ENCODE measurements at regions not wholly inside any gene's neighbourhood (a gene's known extent, or its start where the extent isn't known, plus 50 kb on each side); places are given as distances from the start of the nearest gene placed in this dataset.

- no peak overlapping the region for H3K27ac ChIP-seq
- H3K4me1 ChIP-seq (ENCODE audit: control insufficient read depth in 1 of 2, low read depth in 2 of 2) = no peaks in the 10 kb centered on the region
- no peaks in the 10 kb centered on the region for H3K36me3 ChIP-seq
- no peaks in the 10 kb centered on the region for H3K27me3 ChIP-seq (replicated peaks; ENCODE audit: insufficient read depth)
- TF ChIP-seq CTCF (IDR thresholded peaks at IDR 0.05) = no peak
- DNase-seq (ENCODE audit: low spot score) (no peak), ATAC-seq (ENCODE audit: insufficient number of reproducible peaks, low FRiP score, low read depth) (no peak)
- no peak overlapping the region for H3K4me3 ChIP-seq
- no peaks in the 10 kb centered on the region for H3K9me3 ChIP-seq
Measured at GRCh38 chr1:57719274-57719673, 295.4 kb upstream of the DAB1 start.

GRCh38 chr1:57713501-57713900, 289.6 kb upstream of the DAB1 start:
- no peaks in the 10 kb centered on the region for H3K4me1 ChIP-seq (ENCODE audit: control insufficient read depth in 1 of 2, low read depth in 2 of 2)
- no peaks in the 10 kb centered on the region for H3K9me3 ChIP-seq
- no peak overlapping the region for H3K4me3 ChIP-seq
- ATAC-seq (ENCODE audit: insufficient number of reproducible peaks, low FRiP score, low read depth) (no peak), DNase-seq (ENCODE audit: low spot score) (no peak)
- no peaks in the 10 kb centered on the region for H3K36me3 ChIP-seq
- H3K27me3 ChIP-seq (replicated peaks; ENCODE audit: insufficient read depth) = no peaks in the 10 kb centered on the region
- no peak overlapping the region for H3K27ac ChIP-seq
- no peak for TF ChIP-seq CTCF (IDR thresholded peaks at IDR 0.05)

GRCh38 chr1:57712846-57713245, 289.0 kb upstream of the DAB1 start:
- no peaks in the 10 kb centered on the region for H3K36me3 ChIP-seq
- DNase-seq (ENCODE audit: low spot score) = no peak
- TF ChIP-seq CTCF (IDR thresholded peaks at IDR 0.05) = no peak
- ATAC-seq (ENCODE audit: insufficient number of reproducible peaks, low FRiP score, low read depth) = no peak
- H3K4me3 ChIP-seq = no peak overlapping the region
- H3K9me3 ChIP-seq = no peaks in the 10 kb centered on the region
- H3K4me1 ChIP-seq (ENCODE audit: control insufficient read depth in 1 of 2, low read depth in 2 of 2) = no peaks in the 10 kb centered on the region
- H3K27me3 ChIP-seq (replicated peaks; ENCODE audit: insufficient read depth) = no peaks in the 10 kb centered on the region
- H3K27ac ChIP-seq = no peak overlapping the region

GRCh38 chr1:57711326-57711725, 287.5 kb upstream of the DAB1 start:
- no peak for DNase-seq (ENCODE audit: low spot score)
- Histone ChIP-seq H3K4me1 (ENCODE audit: control insufficient read depth in 1 of 2, low read depth in 2 of 2) (no peaks in the 10 kb centered on the region), H3K4me3 (no peak overlapping the region), H3K9me3 (no peaks in the 10 kb centered on the region), H3K36me3 (no peaks in the 10 kb centered on the region), H3K27ac (no peak overlapping the region), H3K27me3 (replicated peaks; ENCODE audit: insufficient read depth) (no peaks in the 10 kb centered on the region)
- no peak for TF ChIP-seq CTCF (IDR thresholded peaks at IDR 0.05)
- no peak for ATAC-seq (ENCODE audit: insufficient number of reproducible peaks, low FRiP score, low read depth)

GRCh38 chr1:57707631-57708030, 283.8 kb upstream of the DAB1 start:
- no peak for TF ChIP-seq CTCF (IDR thresholded peaks at IDR 0.05)
- DNase-seq (ENCODE audit: low spot score) = no peak
- no peak for ATAC-seq (ENCODE audit: insufficient number of reproducible peaks, low FRiP score, low read depth)
- H3K9me3 ChIP-seq = no peaks in the 10 kb centered on the region
- no peaks in the 10 kb centered on the region for H3K36me3 ChIP-seq
- no peaks in the 10 kb centered on the region for H3K4me1 ChIP-seq (ENCODE audit: control insufficient read depth in 1 of 2, low read depth in 2 of 2)
- no peaks in the 10 kb centered on the region for H3K27me3 ChIP-seq (replicated peaks; ENCODE audit: insufficient read depth)
- no peak overlapping the region for H3K4me3 ChIP-seq
- no peak overlapping the region for H3K27ac ChIP-seq

Data from thoracic aorta (tissue), 2 donors.